GM19397 (cell line): ENCODE measurements at regions not wholly inside any gene's neighbourhood (a gene's known extent, or its start where the extent isn't known, plus 50 kb on each side); places are given as distances from the start of the nearest gene placed in this dataset.
"Not testable (repeated sequence)": the region's sequence is repeated elsewhere in the genome, so short reads cannot be mapped to it uniquely, and the experiment has no call there.

ENCODE experiments used
- ATAC-seq: cut with Tn5 transposase; IDR thresholded peaks from one replicate; pipeline ENCODE4 v1.9.1; 2021; ENCODE audit warnings: mild to moderate bottlenecking, moderate library complexity; ENCODE audit not compliant: unreplicated experiment

- peak; percentile 94 for ATAC-seq
Observed at GRCh38 chr11:22920939-22921565, 60.8 kb upstream of the CCDC179 start.

- ATAC-seq = no peak
Observed at GRCh38 chr11:22922672-22923071, 62.4 kb upstream of the CCDC179 start.

- no peak for ATAC-seq
Observed at GRCh38 chr11:22923561-22923960, 63.3 kb upstream of the CCDC179 start.

GRCh38 chr11:22926341-22926740 is 66.1 kb upstream of the CCDC179 start:
- ATAC-seq = no peak

- ATAC-seq = no peak
Observed at GRCh38 chr11:22927793-22928192, 67.5 kb upstream of the CCDC179 start.

GRCh38 chr11:22928207-22928917 is 68.1 kb upstream of the CCDC179 start:
- no peak for ATAC-seq

GRCh38 chr11:22930816-22931594 is 70.7 kb upstream of the CCDC179 start:
- peak; percentile 98 for ATAC-seq

GRCh38 chr11:22938691-22939090 is 78.4 kb upstream of the CCDC179 start:
- ATAC-seq = no peak

GRCh38 chr11:22941544-22941943 is 81.3 kb upstream of the CCDC179 start:
- ATAC-seq = not testable (repeated sequence)

- no peak for ATAC-seq
Observed at GRCh38 chr11:22957786-22958185, 97.5 kb upstream of the CCDC179 start.

- ATAC-seq = no peak
Observed at GRCh38 chr11:22974251-22974650, 114.0 kb upstream of the CCDC179 start.

GRCh38 chr11:22976146-22976545 is 115.9 kb upstream of the CCDC179 start:
- no peak for ATAC-seq

GRCh38 chr11:22982903-22983302 is 122.6 kb upstream of the CCDC179 start:
- ATAC-seq = no peak

GRCh38 chr11:22984045-22984444 is 123.8 kb upstream of the CCDC179 start:
- no peak for ATAC-seq

GRCh38 chr11:22989371-22989770 is 129.1 kb upstream of the CCDC179 start:
- no peak for ATAC-seq

- no peak for ATAC-seq
Observed at GRCh38 chr11:22991196-22991595, 130.9 kb upstream of the CCDC179 start.

GRCh38 chr11:23006730-23007129 is 146.5 kb upstream of the CCDC179 start:
- ATAC-seq = no peak

GRCh38 chr11:23010790-23011335 is 150.6 kb upstream of the CCDC179 start:
- ATAC-seq = no peak

GRCh38 chr11:23012930-23013329 is 152.7 kb upstream of the CCDC179 start:
- ATAC-seq = no peak

- ATAC-seq = no peak
Observed at GRCh38 chr11:23013509-23013908, 153.2 kb upstream of the CCDC179 start.

GRCh38 chr11:23021287-23021863 is 161.1 kb upstream of the CCDC179 start:
- peak; percentile 65 for ATAC-seq
